ENCODE measurements at regions not wholly inside any gene's neighbourhood (a gene's known extent, or its start where the extent isn't known, plus 50 kb on each side); places are given as distances from the start of the nearest gene placed in this dataset.
"Not testable (repeated sequence)": the region's sequence is repeated elsewhere in the genome, so short reads cannot be mapped to it uniquely, and the experiment has no call there.

- DNase-seq = no peak
Measured at GRCh38 chr10:33100781-33101391, 142.9 kb upstream of the ITGB1 start.

DNA sequence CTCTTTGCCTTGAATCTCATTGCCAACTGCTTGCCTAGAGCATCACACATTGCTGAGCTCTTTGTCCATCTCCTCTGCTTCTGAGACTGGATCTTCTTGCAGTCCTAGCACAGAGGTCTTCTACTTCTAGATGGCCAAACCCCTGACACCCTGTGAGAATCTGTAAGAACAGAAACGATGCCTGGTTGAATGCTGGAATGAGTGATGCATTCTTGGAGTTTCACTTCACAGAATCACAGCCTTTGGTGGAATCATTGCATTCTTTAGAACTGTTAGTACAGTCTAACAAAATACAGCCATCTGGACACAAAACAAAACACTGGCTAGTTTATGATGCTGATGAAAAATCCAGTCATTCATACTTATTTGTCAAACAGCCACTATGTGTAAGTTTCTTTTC, 141.7 kb upstream of the ITGB1 start:
- no peak for DNase-seq

DNA sequence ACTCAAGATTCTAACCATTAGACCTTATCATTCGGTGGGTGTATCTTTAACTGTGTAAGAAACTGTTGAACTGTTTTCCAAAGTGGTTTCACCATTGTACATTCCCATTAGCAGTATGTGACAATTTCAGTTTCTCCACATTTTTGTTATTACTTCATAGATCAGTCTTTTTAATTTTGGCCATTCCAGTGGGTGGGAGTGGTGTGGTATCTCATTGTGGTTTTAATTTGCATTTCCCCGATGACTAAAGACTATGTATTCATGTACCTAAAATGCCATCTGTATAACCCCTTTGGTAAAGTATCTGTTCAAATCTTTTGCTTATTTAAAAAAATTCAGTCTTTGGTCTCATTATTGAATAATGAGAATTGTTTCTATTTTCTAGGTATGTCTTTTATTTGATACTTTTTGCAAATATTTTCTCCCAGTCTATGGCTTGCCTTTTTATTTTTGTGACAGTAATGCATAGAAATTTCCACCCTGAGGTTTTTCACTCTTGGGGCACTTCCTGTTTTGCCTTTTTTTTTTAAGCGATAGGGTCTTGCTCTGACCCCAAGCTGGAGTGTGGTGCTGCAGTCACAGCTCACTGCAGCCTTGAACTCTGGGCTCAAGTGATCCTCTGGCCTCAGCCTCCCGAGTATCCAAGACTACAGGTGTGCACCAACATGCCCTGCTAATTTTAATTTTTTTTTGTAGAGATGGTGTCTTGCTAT, 141.1 kb upstream of the ITGB1 start:
- DNase-seq = no peak

DNA sequence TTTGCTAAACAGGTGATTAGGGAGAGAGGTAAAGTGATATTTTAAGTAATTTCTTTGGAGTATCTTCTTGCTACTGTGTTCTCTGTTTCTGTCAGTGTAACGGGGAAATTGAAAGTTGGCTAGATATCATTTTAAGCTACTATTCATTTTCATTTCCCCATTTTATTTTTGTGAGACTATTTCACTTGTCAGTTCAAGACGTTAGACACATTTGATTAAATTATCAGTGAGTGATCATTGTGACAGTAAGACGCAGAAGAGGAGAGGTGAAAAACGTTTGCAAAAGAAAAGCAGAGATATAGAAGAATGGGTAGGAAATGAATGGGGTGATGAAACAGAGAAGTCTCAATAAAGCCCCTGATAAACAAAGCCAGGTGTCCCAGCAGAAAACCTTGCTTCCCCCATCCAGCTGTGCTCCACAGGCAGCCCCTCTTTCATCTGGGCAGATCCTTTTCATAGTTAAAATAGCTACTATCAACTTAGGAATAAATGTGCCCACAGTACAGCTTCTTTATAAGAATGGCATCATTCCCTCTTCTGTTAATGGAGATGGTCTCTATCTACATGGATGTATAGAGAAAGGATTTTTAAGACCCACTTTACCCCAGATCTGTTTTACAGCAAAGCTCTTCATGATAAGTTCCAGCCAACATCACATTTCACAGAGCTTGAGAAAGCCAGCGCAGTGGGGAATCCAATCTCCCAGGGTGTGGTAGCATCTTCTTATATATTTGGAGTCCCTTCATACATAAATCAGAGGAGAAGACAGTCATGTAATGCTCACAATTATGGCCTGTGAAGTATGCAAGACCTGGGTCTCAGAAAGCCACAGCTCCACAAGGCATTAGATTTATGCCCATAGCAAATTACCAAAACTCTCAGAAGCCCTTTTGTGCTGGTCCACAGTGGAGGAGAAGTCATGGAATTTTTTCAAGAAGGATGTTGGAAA, 138.1 kb upstream of the ITGB1 start:
- DNase-seq = no peak

GRCh38 chr10:33094263-33095051, 136.4 kb upstream of the ITGB1 start:
- no peak for DNase-seq

- no peak for DNase-seq
Measured at GRCh38 chr10:33093362-33093761, 135.3 kb upstream of the ITGB1 start.

DNA sequence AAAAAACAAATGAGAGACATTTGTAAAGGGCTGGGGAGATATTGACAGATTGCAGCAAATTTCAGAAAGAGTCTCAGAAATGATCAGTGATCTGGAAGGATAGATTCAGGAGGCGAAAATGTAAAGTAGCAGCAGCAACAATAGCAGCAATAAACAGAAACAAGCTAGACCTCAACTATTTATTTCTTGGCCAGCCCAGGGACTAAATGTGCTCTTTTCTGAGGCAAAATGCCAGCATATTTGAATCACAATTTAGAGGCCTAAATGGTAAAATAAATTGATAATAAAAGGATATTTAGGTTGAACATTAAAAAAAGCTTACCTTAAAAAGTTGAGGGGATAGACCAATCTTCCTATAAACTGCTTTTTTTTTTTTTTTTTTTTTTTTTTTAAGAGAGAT, 134.6 kb upstream of the ITGB1 start:
- no peak for DNase-seq

GRCh38 chr10:33091201-33091600, 133.2 kb upstream of the ITGB1 start:
- DNase-seq = no peak

DNA sequence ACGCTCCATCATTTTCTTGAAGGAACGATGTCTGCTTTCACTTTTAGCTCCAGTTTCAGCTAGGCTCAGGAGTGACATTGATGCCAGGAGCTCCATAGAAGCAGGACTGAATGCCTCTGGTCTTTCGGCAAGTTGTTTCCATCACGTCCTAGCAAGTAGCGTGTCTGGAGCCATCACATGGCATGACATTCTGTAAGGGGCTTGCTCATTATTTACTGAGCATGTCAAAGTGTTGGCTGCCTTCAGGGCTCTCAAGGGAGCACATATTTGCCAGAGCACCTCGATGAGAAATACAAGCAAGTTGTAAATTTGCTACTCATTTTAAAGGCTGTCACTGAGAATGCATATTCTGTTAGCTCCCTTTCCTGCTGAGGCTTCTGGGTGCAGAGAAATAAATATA, 131.0 kb upstream of the ITGB1 start:
- no peak for DNase-seq

- DNase-seq = no peak
Measured at GRCh38 chr10:33087922-33088321, 129.9 kb upstream of the ITGB1 start.

GRCh38 chr10:33087152-33087551, 129.1 kb upstream of the ITGB1 start:
- DNase-seq = no peak

GRCh38 chr10:33086100-33086499, 128.1 kb upstream of the ITGB1 start:
- DNase-seq = no peak

GRCh38 chr10:33085313-33085833, 127.3 kb upstream of the ITGB1 start:
- no peak for DNase-seq

DNA sequence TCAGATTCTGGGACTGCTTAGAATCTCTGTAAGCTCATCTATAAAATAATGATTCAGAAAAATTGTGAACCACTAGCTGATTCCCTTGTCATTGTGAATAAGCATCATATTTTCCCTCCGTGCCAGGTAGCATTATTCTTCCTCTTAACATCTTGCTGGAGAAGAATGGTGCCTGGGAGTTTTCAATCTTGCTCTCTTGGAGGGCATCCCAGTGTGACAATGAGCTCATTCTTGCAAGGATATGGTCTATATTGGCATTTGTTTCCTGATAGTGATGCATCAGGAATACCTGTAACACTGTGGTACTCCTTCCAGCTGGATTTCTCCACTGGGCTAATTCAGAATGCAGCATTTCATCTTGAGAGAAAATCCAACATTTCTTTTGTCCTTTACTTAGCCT, 126.4 kb upstream of the ITGB1 start:
- no peak for DNase-seq

DNA sequence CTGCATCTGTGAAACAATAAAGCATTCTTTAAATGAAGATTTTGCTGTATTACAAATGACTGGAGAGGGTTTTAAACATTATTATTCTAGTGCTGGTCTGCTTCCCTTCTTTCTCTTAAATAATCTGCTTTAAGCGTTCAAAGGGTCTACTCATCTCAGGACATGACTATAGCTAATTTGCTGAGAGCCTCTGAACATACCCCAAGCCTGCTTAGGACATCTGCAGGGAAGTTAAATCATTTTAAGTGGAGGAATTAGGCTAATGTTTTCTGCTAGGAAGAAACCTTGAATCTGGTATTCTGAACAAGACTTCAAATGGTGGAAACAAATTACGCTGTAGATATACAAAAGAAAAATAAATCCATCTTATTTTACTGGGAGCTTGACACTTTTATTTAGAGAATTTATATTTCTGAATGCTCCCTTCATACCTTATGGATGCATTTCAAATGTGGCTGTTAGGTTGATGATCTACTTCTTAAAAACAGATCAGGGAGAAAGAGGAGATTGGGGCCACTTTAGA, 124.4 kb upstream of the ITGB1 start:
- DNase-seq = no peak

DNA sequence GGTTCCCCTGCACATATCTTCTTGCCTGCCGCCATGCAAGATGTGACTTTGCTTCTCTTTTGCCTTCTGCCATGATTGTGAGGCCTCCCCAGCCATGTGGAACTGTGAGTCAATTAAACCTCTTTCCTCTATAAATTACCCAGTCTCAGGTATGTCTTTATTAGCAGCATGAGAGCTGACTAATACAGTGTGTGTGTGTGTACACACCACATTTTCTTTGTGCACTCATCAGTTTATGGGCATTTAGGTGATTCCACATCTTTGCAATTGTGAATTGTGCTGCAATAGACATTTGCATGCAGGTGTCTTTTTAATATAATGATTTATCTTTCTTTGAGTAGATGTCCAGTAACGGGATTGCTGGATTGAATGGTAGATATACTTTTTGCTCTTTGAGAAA, 122.4 kb upstream of the ITGB1 start:
- DNase-seq = not testable (repeated sequence)

- DNase-seq = no peak
Measured at GRCh38 chr10:33074443-33074842, 116.4 kb upstream of the ITGB1 start.

- DNase-seq = no peak
Measured at GRCh38 chr10:33073641-33074415, 115.8 kb upstream of the ITGB1 start.

DNA sequence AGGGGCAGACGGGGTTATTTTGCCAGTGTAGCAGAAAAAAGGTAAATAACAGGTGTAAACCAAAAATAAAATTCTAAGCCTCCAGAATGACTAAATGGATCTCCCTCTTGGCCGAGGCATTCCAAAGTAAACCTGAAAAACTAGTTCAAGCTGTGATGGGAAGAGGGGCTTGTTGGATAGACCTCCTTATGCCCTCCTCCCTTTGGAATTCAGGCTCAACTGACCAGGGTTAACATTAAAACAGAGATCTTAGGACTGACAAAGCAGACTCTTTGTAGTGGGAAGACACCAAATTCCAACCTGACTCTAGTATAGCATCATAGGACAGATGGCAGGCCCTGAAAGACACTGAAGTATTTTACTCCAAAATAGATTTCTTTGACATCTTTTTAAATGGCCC, 113.8 kb upstream of the ITGB1 start:
- no peak for DNase-seq

DNA sequence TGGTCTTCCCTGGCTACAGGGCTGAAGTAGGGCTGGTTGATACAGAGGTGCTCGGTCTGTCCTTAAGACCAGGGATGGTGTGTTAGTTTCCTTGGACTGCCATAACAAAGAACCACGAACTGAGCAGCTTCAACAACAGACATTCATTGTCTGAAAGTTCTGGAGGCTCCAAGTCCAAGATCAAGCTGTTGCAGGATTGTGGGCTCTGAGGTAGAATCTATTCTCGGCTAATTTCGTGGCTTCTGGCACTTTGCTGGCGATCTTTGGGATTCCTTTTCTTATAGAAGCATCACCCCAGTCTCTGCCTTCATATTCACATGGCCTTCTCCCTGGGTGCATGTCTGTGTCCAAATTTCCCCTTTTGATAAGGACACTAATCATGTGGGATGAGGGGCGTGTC, 112.1 kb upstream of the ITGB1 start:
- no peak for DNase-seq

GRCh38 chr10:33067917-33068316, 109.9 kb upstream of the ITGB1 start:
- DNase-seq = no peak

- DNase-seq = no peak
Measured at GRCh38 chr10:33067481-33067880, 109.5 kb upstream of the ITGB1 start.

All from 8988T (cell line).